Activated CD4-positive, alpha-beta T cell treated with anti-CD3 and anti-CD28 coated beads, Interleukin-2, Interleukin-6, amounts not matched to agents 100 ng/mL and 50 ng/mL, durations not matched to agents 16 hours and 8 hours (primary cell): ENCODE measurements at regions not wholly inside any gene's neighbourhood (a gene's known extent, or its start where the extent isn't known, plus 50 kb on each side); places are given as distances from the start of the nearest gene placed in this dataset.
A peak's percentile ranks its signal among the peaks of the same experiment; 100 is the strongest.
"Not testable (repeated sequence)": the region's sequence is repeated elsewhere in the genome, so short reads cannot be mapped to it uniquely, and the experiment has no call there.

ENCODE experiments used
- DNase-seq: peaks from one replicate; pipeline ENCODE4 v3.0.0-alpha.2; 2020

- no peak for DNase-seq
These were observed 207.3 kb upstream of the MAGEB2 start for GRCh38 chrX:30008031-30008430.

- no peak for DNase-seq
These were observed 204.9 kb upstream of the MAGEB2 start for GRCh38 chrX:30010471-30010870.

DNA sequence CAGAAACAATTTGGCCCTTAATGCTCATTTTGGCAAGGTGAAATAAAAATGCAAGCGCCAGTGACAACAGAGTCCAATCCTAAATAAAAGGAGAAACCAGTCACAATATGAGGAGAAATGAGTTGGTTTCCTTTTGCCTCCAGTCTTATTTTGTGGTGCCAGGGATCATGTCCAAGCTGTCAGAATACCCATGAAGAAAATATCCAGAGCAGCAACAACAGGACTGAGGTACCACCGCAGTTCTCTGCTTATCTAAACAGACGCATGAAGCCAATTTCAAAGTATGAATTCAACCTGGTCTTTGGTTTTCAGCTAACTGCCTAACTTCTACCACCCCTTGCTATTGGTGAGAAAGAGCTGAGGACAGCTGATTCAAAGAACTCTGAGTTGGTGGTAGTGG is 199.9 kb upstream of the MAGEB2 start:
- no peak for DNase-seq

- DNase-seq, result no peak
These were observed 187.7 kb upstream of the MAGEB2 start for GRCh38 chrX:30027636-30028035.

DNA sequence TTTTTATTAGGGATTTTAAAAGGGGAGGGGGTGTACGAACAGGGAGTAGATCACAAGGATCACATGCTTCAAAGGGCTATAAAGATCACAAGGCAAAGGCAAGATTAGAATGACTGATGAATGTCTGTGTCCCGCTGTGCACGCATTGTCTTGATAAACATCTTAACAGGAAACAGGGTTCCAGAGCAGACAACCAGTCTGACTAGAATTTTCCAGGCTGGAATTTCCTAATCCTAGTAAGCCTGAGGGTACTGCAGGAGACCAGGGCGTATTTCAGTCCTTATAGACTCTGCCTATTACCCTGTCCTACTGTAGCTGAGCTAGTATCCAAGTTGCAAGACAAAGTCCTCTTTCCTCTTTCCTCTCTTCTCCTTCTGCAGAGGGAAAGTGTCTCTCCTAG is 179.0 kb upstream of the MAGEB2 start:
- not testable (repeated sequence) for DNase-seq

DNA sequence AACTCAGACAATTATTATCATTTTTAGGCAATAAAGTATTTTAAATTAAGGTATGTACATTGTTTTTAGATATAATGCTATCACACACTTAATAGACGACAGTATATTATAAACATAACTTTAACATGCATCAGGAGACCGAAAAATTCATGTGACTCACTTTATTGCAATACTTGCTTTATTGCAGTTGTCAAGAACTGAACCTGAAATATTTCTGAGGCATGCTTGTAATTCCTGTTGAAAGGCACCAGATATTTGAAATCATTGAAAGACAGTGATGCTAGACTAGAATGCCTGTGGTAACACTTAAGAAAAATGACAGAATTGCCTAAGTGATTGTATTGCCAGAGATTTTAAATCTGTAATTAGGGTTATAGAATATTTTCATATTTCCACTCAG is 175.6 kb upstream of the MAGEB2 start:
- no peak for DNase-seq

- peak; percentile 2 for DNase-seq
These were observed 154.6 kb upstream of the MAGEB2 start for GRCh38 chrX:30060718-30061117.

DNA sequence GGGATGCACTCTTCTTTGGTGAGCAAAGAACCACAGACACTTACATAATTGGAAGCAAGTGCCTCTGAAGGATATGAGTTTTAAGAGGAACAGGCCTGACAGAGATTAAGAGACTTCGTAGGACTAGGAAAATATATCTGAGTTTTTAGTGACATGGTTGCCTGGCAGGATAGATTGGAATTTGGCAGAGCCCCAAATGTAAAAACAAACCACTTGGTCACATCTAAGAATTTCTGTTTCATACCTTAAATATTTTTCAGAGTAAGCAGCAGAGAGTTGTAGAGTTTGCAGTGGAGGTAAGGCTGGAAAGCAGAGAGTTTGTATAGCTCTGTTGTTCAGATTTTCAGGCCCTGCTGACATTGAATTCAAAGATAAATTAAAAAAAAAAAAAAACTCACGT is 150.1 kb upstream of the MAGEB2 start:
- no peak for DNase-seq

DNA sequence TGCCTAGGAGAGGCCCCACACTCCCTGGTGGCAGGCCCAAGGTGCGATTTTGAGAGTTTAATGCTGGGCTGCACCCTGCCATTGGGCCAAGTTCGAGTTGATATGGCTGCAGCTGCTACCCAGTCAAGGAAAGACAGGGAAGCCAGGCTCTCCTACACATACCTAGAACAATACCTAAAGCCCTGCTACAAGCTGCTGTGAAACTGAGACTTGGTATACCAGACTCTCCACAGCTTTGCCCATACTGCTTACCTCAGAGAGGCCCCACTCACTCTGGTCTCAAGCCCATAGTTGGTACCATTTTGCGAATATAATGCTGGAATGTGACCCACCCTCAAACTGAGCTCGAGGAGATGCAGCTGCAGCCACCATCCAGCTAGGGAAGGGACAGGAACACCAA is 147.7 kb upstream of the MAGEB2 start:
- DNase-seq, result no peak

DNA sequence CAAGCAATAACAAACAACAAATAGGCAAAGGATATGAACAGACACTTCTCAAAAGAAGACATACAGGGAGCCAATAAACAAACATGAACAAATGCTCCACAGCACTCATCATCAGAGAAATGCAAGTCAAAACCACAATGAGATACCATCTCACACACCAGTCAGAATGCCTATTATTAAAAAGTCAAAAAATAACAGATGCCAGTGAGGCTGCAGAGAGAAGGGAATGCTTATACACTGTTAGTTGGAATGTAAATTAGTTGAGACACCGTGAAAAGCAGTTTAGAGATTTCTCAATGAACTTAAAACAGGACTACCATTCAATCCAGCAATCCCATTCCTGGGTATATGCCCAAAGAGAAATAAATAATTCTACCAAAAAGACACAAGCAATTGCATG is 129.8 kb upstream of the MAGEB2 start:
- DNase-seq, result no peak

- DNase-seq, result no peak
These were observed 103.9 kb upstream of the MAGEB2 start for GRCh38 chrX:30111431-30111830.

- peak; percentile 36 for DNase-seq
These were observed 73.4 kb upstream of the MAGEB2 start for GRCh38 chrX:30141966-30142365.

GRCh38 chrX:30144221-30144620 is 71.1 kb upstream of the MAGEB2 start:
- DNase-seq, result no peak

- no peak for DNase-seq
These were observed 70.2 kb upstream of the MAGEB2 start for GRCh38 chrX:30144971-30145731.

- DNase-seq, result no peak
These were observed 67.2 kb upstream of the MAGEB2 start for GRCh38 chrX:30147996-30148643.

DNA sequence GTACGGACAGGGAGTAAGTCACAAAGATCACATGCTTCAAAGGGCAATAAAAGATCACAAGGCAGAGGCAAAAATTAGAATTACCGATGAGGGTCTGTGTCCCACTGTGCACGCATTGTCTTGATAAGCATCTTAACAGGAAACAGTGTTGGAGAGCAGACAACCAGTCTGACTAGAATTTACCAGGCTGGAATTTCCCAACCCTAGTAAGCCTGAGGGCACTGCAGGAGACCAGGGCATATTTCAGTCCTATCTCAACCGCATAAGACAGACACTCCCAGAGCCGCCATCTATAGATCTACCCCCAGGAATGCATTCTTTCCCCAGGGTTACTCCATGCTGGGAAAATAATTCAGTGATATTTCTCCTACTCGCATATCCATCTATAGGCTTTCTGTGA is 66.2 kb upstream of the MAGEB2 start:
- not testable (repeated sequence) for DNase-seq

DNA sequence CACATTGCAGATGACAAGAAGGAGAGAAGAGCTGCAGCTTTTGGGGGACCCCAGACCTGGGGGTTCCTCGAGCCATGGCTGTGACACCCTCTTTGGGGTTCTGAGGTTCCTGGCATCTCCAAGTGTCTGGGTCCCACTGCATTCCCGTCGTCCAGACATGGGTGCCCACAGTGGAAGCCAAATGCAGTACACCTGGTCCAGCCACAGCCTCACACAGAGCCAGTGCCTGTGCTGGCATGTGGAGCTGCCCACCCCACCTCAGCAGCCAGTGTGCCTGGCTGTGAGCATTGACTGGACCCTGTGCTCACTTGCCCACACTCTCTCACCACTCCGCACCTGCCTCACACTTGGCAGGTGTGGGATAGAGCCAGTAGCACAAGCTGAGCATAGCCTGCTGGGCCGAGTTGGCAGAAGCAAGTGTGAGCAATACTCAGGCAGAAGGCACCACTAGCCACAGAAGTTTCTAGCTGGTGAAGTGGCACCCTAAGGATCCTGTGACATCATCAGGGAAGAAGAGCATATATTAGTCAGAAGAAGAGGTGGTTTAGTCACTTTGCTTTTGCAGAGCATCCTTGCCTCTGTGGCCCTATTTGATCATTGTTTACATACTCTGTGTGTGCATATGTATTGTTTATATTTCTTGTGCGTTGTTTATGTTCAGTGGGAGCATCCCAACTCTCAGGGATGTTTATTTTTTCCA is 65.0 kb upstream of the MAGEB2 start:
- peak; percentile 18 for DNase-seq

GRCh38 chrX:30151964-30152363 is 63.4 kb upstream of the MAGEB2 start:
- DNase-seq, result no peak

- no peak for DNase-seq
These were observed 62.0 kb upstream of the MAGEB2 start for GRCh38 chrX:30153175-30153880.

DNA sequence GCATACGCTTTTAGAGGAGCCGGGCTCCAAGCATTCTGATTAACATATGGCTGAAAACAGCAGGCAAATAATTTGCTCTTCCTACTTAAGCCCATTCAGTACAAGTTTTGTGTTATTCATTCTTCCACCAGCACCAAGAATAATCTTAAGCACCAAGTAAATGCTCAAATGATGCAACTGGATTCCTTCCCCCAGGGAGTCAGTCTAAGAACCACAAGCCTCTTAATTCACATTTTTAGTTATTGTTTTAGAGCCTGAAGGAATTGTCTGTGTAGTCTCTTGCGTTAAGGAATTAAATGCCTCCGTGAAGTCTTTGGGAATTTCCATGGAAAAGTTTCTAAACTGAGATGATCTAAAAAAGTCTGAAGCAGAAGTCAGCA is 61.5 kb upstream of the MAGEB2 start:
- DNase-seq, result no peak

GRCh38 chrX:30156009-30156408 is 59.4 kb upstream of the MAGEB2 start:
- DNase-seq, result no peak

GRCh38 chrX:30156880-30157560 is 58.3 kb upstream of the MAGEB2 start:
- DNase-seq, result no peak

- no peak for DNase-seq
These were observed 54.3 kb upstream of the MAGEB2 start for GRCh38 chrX:30161043-30161442.
